ENCODE measurements at regions not wholly inside any gene's neighbourhood (a gene's known extent, or its start where the extent isn't known, plus 50 kb on each side); places are given as distances from the start of the nearest gene placed in this dataset.

DNA sequence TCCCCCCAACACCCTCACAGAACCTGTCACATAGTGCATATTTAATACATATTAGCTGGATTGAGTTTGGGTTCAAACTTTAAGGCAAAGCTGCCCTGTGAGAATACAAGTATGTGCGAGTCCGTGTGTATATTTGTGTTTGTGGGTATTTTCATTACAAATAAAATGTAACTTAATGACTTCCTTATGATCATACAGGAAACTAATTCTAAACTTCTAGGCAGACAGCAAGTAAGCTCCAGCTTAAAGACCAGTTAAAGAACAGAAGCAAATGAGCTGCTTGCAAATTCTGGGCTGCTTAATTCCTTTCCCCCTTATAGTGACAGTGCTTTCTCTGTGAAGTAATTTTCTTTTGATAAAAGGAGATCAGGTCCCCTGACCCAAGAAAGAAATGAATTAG, 437.6 kb downstream of the TTLL7 start:
- DNase-seq, result no peak

DNA sequence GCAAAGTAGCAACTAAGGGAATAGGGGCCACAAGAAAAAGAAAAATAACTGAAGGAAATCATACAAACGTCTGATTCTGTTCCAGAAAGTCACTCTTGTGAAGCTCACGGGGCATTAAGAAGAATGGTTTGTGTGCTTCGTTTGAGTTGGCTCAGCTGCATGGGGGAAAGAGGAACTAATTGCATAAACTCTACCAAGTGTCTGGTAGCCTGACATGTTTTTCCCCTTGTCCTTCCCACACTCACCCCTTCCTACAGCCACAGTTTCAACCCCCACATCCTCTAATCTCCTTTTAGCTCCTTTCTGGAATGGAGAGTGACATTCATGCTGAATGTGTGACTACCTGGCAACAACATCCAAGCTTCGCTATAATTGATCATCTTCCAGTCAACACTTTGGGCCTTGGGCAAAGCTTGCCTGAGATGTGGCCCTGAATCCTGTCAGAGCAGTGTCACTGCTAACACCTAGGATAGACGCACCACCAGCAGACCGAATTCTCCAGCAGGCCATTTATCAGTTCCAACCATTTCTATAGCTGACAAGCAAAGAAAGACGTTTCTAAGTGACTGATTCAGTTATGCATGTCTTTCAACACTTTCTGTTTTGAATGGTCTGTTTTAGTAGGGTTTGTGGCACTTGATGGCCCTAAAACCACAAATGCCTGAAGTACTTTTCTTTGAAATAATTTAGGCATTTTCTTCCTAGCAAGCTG, 439.6 kb downstream of the TTLL7 start:
- DNase-seq, result no peak

DNA sequence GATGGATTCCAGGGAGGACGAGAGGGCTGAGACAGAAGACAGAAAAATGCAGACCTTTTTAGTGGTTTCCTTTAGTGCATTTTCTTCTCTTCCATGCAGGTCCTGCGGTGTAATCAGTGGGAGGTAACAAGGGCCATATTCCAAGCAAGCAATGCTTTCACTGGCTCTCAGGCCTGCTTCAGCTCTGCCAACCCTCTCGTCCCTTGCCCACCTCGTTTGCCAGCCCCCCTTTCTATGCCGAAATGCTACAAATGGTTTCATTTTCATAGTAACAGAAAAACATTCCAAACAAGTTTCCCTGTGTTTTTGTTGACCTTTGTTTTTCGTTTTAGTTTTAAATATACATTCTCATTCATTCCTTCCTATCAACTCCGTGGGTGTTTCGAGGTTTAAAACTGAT, 443.1 kb downstream of the TTLL7 start:
- no peak for DNase-seq

DNA sequence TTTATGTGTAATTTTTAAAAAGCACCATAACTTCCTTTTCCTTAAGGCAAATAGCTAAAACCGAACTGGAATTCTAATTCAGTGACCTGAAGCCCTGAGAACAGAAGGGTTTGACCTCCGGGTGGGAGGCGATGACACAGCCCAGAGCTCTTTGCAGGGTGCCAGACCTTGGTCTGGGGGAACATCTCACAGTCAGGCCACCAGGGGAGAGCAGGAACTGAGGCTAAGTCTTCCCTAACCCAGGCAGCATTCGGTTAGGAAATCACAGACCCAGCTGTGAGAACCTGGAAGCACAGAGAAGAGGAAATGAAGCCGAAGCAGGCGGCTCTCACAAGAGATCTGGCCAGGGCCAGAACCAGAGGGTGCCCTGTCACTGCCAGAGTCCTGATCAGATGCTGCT, 444.8 kb downstream of the TTLL7 start:
- DNase-seq, result no peak

DNA sequence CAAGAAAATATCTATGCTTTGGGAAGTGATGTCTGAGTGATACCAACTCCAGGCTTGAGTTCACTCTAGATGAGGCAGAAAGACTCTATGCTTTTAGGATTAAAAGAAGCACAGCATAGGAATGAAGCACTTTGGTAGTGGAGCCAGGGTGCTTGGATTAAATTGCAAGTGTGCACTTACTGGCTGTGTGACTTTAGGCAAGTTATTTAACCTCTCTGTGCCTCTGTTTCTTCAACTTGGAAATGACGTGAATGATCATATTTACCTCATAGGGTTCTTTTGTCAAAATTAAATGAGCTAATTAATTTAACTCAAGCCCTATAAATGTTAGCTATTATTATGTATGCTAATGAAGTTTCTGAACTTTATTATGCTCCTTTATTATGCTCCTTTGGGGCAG, 446.1 kb downstream of the TTLL7 start:
- DNase-seq, result no peak

GRCh38 chr1:83548311-83548710, 450.6 kb downstream of the TTLL7 start:
- DNase-seq, result no peak

DNA sequence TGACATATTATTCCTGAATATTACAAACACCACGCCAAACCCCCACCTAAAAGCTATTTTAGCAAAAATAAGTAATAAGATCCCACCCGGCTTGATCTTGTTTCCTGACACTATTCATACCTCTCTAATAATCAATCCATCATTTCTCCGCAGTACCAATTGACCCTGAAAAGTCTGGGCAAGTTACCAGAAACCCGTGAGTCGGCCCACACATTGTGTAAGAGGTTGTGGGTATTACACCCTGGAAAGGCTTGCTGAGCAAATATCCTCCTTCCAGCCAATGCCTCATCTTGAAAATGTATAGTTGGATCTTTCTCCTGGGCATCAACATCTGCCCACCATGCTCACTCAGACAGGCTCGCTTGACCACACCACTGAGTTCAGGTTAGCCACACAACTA, 451.0 kb downstream of the TTLL7 start:
- no peak for DNase-seq

DNA sequence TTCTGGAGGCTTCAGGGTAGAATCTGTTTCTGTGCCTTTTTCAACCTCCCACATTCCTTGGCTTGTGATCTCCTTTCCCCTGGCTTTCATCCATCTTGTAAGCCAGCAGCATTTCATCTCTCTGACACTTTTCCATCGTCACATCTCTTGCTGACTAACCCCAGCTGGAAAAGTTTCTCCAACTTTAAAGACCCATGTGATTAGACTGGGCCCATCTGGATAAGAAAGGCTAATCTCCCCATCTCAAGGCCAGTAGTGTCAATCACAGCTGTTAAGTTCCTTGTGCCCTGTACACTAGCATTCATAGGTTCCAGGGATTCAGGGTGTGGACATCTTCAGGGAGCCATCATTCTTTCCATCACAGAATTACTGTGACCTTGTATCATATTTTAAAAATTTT, 452.1 kb downstream of the TTLL7 start:
- no peak for DNase-seq

DNA sequence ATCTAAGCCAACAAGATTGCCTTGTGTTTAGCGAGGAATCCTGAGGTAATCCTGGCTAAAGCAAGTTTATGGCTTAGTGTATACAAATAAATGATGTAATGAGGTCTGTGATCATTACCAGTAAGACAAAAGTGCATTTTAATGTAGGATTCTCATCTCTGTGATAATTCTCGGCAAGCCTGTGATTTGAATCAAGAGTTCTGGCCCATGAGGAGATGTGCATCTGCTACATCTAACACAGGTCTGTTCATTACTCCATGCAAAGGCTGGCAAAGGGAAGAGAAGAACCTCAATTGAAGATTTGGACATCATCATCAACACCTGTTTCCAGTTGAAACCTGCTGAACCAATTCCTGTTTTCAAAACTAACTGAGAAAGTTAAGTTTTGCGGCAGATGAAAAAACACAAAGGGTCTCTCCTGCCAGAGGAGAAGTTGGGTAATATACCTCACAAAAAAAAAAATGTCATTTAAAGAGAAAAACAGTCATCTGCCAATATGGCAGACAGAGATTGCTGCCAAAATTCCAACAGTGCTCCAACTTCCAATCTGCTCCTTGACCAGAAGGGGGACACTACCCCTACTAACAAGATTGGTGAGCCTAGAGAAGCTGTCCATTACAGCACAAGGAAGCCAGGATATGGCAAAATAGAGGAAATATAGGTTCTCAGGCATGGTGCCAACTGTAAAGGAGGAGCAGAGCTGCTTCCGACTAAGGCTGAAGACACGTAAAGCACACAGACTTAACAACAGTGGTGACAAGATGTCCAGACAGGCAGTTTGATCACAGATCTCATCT, 453.7 kb downstream of the TTLL7 start:
- no peak for DNase-seq

DNA sequence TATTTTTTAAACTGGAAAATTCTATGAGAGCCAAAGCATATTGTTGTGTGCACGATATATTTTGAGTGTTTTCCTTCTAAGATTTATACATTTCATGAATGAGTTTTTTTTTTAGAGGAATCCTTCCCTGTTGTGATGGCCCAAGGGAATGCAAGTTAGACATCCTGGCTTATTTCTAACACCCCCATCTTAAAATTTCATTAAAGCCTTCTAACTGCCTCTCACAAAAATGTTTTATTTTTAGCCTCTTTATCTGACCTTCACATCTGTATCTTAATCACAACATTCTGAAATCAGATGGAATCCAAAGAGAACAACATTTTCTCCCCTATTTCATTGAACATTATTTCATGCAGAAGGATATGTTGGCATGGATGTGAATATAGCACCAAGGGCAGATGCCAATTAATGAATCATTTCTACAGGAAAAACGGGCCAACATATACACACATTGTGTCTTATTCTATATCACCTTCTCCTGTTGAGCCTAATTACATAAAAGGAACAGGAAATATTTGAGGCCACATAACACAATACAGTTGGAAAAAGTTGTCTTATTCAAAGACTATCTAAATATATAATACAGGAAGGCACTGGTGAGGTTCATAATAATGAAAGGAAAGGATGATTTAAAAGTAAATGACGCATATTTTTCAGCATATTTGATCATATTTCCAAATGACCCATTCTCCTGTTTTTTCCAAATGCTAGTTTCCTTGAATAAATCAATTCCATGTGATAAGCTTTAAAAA, 455.5 kb downstream of the TTLL7 start:
- no peak for DNase-seq

GRCh38 chr1:83531521-83532309, 467.2 kb downstream of the TTLL7 start:
- no peak for DNase-seq

- no peak for DNase-seq
Observed at GRCh38 chr1:83530506-83530905, 468.4 kb downstream of the TTLL7 start.

DNA sequence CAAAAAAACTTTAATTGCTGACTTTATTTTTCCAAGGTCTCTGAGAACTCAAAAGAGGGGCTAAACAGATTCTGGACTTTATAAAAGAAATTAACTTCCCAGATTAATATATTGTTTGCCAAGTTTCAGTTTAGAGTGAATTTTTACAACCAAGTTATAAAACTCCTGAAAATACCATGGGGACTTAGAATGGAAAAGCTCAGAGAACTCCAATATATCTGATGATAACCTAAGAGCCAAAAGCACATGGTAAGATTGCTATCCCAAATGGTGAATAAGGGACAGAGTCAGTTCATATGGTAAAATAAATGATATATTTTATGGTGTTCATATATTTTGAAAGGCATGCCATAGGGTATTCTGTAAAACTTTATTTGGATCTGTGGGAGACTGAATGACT, 470.9 kb downstream of the TTLL7 start:
- DNase-seq, result no peak

DNA sequence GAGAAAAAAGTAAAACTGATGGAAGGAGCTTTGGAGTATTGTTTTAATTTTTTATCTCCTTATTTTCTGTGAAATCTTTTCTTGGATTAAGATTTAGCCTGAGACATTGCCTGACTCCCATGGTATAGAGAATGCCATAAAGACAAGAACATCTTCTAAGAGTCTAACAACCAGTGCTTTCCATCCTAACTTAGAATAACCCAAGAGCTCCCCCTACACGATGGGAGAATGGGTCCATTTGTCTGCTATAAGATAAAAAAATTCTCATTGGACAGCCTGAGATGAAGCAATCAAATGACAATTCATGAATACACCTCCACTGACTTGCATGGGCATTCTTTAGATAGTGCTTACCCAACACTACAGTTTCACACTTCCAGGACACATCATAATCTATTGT, 478.1 kb downstream of the TTLL7 start:
- DNase-seq, result no peak

DNA sequence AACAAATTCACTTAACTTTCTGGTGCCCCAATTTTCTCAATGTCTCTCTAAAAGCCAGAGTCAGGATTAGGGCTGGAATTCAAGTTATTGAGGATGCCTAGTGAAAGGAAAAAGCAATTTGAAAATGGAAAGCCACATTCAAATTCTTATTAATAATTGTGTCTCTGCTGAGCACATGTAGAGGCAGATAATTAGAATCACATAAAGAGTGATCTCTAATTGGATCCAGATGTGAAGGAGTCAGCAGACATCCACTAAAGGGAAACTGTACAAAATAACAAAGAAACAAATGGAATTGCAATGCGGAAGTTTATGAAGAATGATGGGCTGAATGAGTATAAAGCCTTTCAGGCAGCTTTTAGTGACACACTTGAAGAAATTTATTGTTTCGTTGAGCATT, 482.6 kb downstream of the TTLL7 start:
- DNase-seq, result no peak

- DNase-seq, result no peak
Observed at GRCh38 chr1:83515578-83516154, 483.3 kb downstream of the TTLL7 start.

DNA sequence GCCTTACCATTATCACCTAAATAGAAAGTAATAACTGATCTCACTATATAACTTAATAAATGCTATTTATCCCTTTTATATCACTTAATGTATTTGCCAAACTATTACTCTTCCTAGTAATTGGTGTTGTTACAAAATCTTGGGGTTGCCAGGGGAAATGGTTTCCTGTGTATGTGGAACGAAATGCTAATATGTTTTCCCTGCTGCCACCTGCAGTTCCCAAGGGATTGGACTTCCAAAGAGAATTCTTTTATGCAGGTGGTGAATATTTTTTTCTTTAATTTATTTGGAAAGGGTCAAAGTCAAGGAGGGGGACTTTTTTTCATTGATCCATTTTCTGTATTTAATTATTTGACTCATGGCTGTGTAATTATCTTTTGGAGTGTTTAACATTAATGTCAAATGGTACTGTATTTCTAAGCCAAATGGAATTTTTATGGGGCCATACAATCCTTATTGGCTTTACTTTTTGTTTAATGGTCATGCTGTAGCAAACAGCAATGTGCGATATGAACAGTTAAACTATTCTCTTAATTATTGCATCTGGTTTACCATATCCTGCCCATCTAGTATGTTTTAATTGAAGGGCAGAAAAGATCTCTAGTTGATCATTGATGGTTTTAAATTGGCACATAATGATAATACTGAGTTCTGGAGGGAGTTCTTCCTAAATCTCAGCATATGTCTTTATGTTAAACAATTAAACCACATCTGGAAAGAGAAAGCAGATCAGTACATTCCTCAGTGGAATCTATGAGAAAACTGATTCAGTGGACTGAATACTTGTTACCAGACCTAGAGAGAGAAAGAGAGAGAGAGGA, 486.3 kb downstream of the TTLL7 start:
- no peak for DNase-seq

DNA sequence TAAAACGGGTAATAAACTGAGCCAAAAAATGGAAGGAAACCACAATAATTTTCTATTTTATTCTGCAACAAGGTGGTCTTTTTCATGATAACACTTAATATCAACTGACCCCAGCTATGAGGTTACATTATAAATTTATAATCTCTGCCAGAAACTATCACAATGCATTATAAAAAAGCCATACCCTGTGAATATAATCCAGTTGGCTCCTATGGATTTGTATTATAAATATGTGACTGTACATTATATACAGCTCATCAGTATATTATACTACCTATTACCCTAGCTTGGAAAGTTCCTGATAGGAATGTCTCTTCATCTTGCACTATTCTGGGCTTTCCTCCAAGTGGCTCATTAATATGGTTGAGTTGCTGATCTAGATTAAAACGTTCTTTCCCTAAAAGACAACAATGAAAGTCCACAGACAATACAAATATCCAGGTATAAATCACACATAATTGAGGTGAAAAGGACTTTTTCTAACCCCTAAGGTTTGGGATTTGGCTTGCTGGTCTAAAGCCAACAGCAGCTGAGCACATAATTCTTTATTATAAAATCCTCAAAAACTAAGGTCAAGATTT, 487.7 kb downstream of the TTLL7 start:
- no peak for DNase-seq

DNA sequence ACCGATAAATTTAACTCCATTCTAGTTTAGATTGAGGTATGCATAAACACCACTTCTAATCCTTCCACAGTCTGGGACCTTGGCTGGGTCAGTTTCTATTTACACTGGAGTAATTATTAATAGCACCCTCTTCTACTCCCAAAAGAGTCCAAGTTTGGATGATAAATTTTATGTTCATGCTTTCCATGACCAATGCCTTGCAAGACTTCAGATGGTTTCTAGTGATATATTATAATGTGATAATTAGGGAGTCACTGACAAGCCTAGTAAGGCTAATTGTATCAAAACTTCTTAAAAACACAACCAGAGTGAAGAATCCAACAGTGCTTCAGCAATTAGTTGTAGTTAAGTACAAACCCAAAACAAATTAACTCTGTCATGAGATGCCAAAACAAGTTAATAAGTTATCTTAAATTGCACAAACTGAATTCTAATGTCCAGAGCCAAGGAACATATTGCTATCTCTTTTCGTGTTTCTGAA, 489.6 kb downstream of the TTLL7 start:
- no peak for DNase-seq

DNA sequence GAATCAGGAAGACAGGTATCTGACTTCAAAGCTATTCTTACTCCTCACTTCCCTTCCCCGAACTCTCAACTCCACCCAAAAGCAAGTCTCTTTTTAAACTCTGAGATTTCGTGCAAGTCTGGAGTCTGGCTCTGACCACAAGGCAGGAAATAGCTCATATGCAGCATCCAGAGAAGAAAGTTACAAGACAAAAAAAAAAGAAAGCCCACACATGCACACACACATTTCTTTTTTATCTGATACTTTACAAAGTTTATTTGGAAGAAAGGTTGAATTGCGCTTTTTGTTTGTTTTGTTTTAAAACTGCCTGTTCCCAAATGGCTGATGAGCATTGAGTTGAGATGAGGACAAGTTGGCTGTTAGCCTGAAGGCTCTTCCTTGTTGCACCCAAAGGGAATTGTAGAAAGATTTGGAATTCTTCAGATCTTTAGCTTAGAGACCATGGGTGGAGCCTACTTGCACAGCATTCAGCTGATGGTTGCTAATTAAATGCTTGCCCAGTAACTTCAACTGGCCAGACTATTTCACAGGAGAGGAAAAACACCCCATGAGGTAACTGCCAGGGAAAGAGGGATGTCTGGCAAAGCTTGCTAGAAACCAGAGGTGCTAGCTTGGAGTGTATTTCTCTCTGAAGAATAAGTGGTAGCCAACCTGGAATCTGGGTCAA, 490.3 kb downstream of the TTLL7 start:
- DNase-seq, result peak in 1 of 2 donors; percentile 7

DNA sequence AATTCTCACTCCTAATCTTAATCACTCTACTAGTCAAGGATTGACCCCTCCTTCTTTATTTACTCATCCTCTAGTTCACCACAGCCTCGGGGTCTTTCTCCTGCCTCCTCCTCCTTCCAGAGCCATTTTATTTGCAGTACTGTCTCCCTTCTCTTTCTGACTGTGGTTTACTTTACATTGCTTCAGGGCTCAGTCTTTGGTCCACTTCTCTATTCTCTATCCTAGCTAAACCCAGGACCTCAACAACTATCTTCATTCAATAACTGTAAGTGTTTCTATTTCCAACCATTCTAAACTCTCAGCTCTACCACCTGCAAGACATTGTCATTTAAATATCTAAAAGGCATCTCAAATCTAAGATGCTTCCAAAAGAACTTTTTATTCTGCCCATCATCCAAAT, 493.8 kb downstream of the TTLL7 start:
- DNase-seq, result no peak
